AG04449 (cell line): ENCODE measurements at regions not wholly inside any gene's neighbourhood (a gene's known extent, or its start where the extent isn't known, plus 50 kb on each side); places are given as distances from the start of the nearest gene placed in this dataset.
"Not testable (repeated sequence)": the region's sequence is repeated elsewhere in the genome, so short reads cannot be mapped to it uniquely, and the experiment has no call there.

Source experiments
- CTCF ChIA-PET: fragments of 350-600 bp; formaldehyde crosslinking; extraction: SDS; loops from one replicate; lab custom pipeline; 2021; ENCODE audit warnings: antibody characterized with exemption; lab: Yijun Ruan, JAX
- POLR2A ChIA-PET: fragments of 400-600, 350-600 bp; formaldehyde crosslinking; extraction: SDS; loops from one replicate; lab custom pipeline; 2020; ENCODE audit warnings: antibody characterized with exemption, inconsistent platforms; lab: Yijun Ruan, JAX
- DNase-seq: peaks from one replicate; pipeline ENCODE4 v3.0.0-alpha.2; 2010; ENCODE audit warnings: low read depth, low spot score
- H3K4me3 ChIP-seq: 2 replicates; pipeline ENCODE4 v1.5.1; 2011; ENCODE audit warnings: low read depth, mild to moderate bottlenecking, control low read depth, low read length
- CTCF ChIP-seq: IDR thresholded peaks from one replicate; pipeline ENCODE4 v1.5.1; 2011; ENCODE audit warnings: mild to moderate bottlenecking, moderate library complexity, low read length, control low read depth, inconsistent platforms; ENCODE audit not compliant: insufficient read depth; ENCODE audit errors: missing control alignments

GRCh38 chrX:120727911-120728310, 98.1 kb upstream of the C1GALT1C1 start:
- ChIA-PET CTCF (no interaction called here), POLR2A (no interaction called here)
- no peak for DNase-seq
- H3K4me3 ChIP-seq, result no peak overlapping the region
- no peak for TF ChIP-seq CTCF

GRCh38 chrX:120727452-120727851, 97.6 kb upstream of the C1GALT1C1 start:
- ChIA-PET POLR2A (no interaction called here), CTCF (no interaction called here)
- no peak overlapping the region for H3K4me3 ChIP-seq
- DNase-seq, result no peak
- no peak for TF ChIP-seq CTCF

- no peak for DNase-seq
- POLR2A ChIA-PET, result no interaction called here
- CTCF ChIA-PET, result no interaction called here
- TF ChIP-seq CTCF, result no peak
- H3K4me3 ChIP-seq, result no peak overlapping the region
These were observed 96.4 kb upstream of the C1GALT1C1 start for GRCh38 chrX:120726294-120726693.

GRCh38 chrX:120725874-120726273, 96.0 kb upstream of the C1GALT1C1 start:
- POLR2A ChIA-PET, result no interaction called here
- CTCF ChIA-PET, result no interaction called here
- TF ChIP-seq CTCF, result no peak
- DNase-seq, result no peak
- no peak overlapping the region for H3K4me3 ChIP-seq

- no peak overlapping the region for H3K4me3 ChIP-seq
- ChIA-PET POLR2A (no interaction called here), CTCF (no interaction called here)
- DNase-seq, result no peak
- no peak for TF ChIP-seq CTCF
These were observed 89.8 kb upstream of the C1GALT1C1 start for GRCh38 chrX:120719622-120720021.

GRCh38 chrX:120718969-120719368, 89.1 kb upstream of the C1GALT1C1 start:
- H3K4me3 ChIP-seq, result no peak overlapping the region
- DNase-seq, result no peak
- CTCF ChIA-PET, result no interaction called here
- POLR2A ChIA-PET, result no interaction called here
- TF ChIP-seq CTCF, result no peak

- POLR2A ChIA-PET, CTCF ChIA-PET, DNase-seq, H3K4me3 ChIP-seq: not testable (repeated sequence)
These were observed 72.5 kb upstream of the C1GALT1C1 start for GRCh38 chrX:120702337-120702736.
